A549 (cell line): ENCODE measurements at regions not wholly inside any gene's neighbourhood (a gene's known extent, or its start where the extent isn't known, plus 50 kb on each side); places are given as distances from the start of the nearest gene placed in this dataset.

ENCODE experiments used
- ATAC-seq, 2 experiments: fragments of 200-7000 bp in 1 of 2; fragments of >200 bp in 1 of 2; cut with Nextera tagmentation in 1 of 2; cut with Tn5 transposase in 1 of 2; 3 replicates each; pipeline versions ENCODE4 v1.8.0 to v1.9.1; 2018 to 2020; ENCODE audit warnings: mild to moderate bottlenecking in 1 of 2, moderate library complexity in 1 of 2
- CTCF ChIA-PET: fragments of 300-600 bp; sonication (Branson Sonifier 250); formaldehyde crosslinking; extraction: SDS; loops from one replicate; lab custom pipeline; 2021; ENCODE audit warnings: antibody characterized with exemption, inconsistent platforms; lab: Yijun Ruan, JAX
- POLR2A ChIA-PET: fragments of 350-600 bp; formaldehyde crosslinking; extraction: SDS; loops from one replicate; lab custom pipeline; 2021; ENCODE audit warnings: antibody characterized with exemption, inconsistent platforms; lab: Yijun Ruan, JAX
- DNase-seq, 2 experiments: peaks; one replicate each; pipeline versions ENCODE4 v3.0.0 to v3.0.0-alpha.2; 2011 to 2016; ENCODE audit warnings: low read depth in 1 of 2, low spot score in 1 of 2
- FAIRE-seq: peaks from 2 replicates; lab custom pipeline; 2011; peaks lifted over from hg19 to GRCh38; lab: Jason Lieb, UNC
- H3K27ac ChIP-seq, 2 experiments: fragments of >200 bp; sonication (Bioruptor Twin); formaldehyde crosslinking; 3 replicates each; pipeline ENCODE4 v1.5.1; 2016 to 2017
- H3K4me1 ChIP-seq: fragments of >200 bp; sonication (Bioruptor Twin); formaldehyde crosslinking; 3 replicates; pipeline ENCODE4 v1.6.1; 2016
- H3K4me2 ChIP-seq: fragments of >200 bp; sonication (Bioruptor Twin); formaldehyde crosslinking; 3 replicates; pipeline ENCODE4 v1.6.1; 2016
- H3K4me3 ChIP-seq: fragments of >200 bp; sonication (Bioruptor Twin); formaldehyde crosslinking; 3 replicates; pipeline ENCODE4 v1.5.1; 2016
- H3K9me3 ChIP-seq: fragments of >200 bp; sonication (Bioruptor Twin); formaldehyde crosslinking; 3 replicates; pipeline ENCODE4 v1.6.1; 2016
- BHLHE40 ChIP-seq: IDR thresholded peaks from 2 replicates; pipeline ENCODE4 v1.6.1; 2012; ENCODE audit warnings: low read depth, low read length, inconsistent platforms
- EHMT2 ChIP-seq: fragments of 200-600 bp; sonication (generic); IDR thresholded peaks from 2 replicates; pipeline ENCODE4 v1.6.1; 2016; ENCODE audit warnings: antibody characterized with exemption, low read depth, mild to moderate bottlenecking, moderate library complexity
- GATA3 ChIP-seq: IDR thresholded peaks from 2 replicates; pipeline ENCODE4 v1.6.1; 2012; ENCODE audit warnings: borderline replicate concordance
- HOXB5 ChIP-seq: fragments of 250-450 bp; sonication (Bioruptor Pico); IDR thresholded peaks from 2 replicates; pipeline ENCODE4 v1.5.0; 2020; ENCODE audit warnings: mild to moderate bottlenecking, moderate library complexity
- JUN ChIP-seq, 2 experiments: fragments of >200 bp; sonication (Bioruptor Twin); formaldehyde crosslinking; IDR thresholded peaks; 2 replicates in 1 of 2; 3 replicates in 1 of 2; pipeline ENCODE4 v1.6.1; 2016 to 2017
- JUNB ChIP-seq: fragments of >200 bp; sonication (Bioruptor Twin); formaldehyde crosslinking; IDR thresholded peaks from 2 replicates; pipeline ENCODE4 v1.6.1; 2016
- MYC ChIP-seq: IDR thresholded peaks from 2 replicates; pipeline ENCODE4 v1.6.1; 2012; ENCODE audit warnings: mild to moderate bottlenecking, inconsistent platforms, low read length, improper control_type of control experiment, borderline replicate concordance
- NFE2L2 ChIP-seq: fragments of 150-350 bp; conservative IDR thresholded peaks from 2 replicates; pipeline ENCODE4 v1.6.1; 2014; ENCODE audit warnings: low read length
- PHF8 ChIP-seq: fragments of 200-600 bp; sonication (generic); IDR thresholded peaks from 2 replicates; pipeline ENCODE4 v1.6.1; 2016; ENCODE audit warnings: low read depth, mild to moderate bottlenecking, antibody characterized with exemption, moderate library complexity, borderline replicate concordance
- POLR2A ChIP-seq: IDR thresholded peaks from 2 replicates; pipeline ENCODE4 v1.6.1; 2012; ENCODE audit warnings: mild to moderate bottlenecking, low read length
- RFX5 ChIP-seq: fragments of 450-650 bp; IDR thresholded peaks from 2 replicates; pipeline ENCODE4 v1.7.1; 2014; ENCODE audit warnings: antibody characterized with exemption, mild to moderate bottlenecking, moderate library complexity
- RNF2 ChIP-seq: fragments of 200-600 bp; sonication (generic); IDR thresholded peaks from 2 replicates; pipeline ENCODE4 v1.6.1; 2016; ENCODE audit warnings: low read depth, mild to moderate bottlenecking, antibody characterized with exemption, moderate library complexity, borderline replicate concordance
- SMC3 ChIP-seq: fragments of >200 bp; sonication (Bioruptor Twin); formaldehyde crosslinking; IDR thresholded peaks from 3 replicates; pipeline ENCODE4 v1.6.1; 2018; ENCODE audit warnings: inconsistent platforms
- TFCP2L1 ChIP-seq: fragments of 250-450 bp; sonication (Bioruptor Pico); IDR thresholded peaks from 2 replicates; pipeline ENCODE4 v1.5.0; 2021; ENCODE audit warnings: mild to moderate bottlenecking
- TP53 ChIP-seq: fragments of 250-450 bp; sonication (Bioruptor Pico); IDR thresholded peaks from 2 replicates; pipeline ENCODE4 v1.5.0; 2021; ENCODE audit warnings: mild to moderate bottlenecking, moderate library complexity
- ZC3H11A ChIP-seq: fragments of 450-650 bp; IDR thresholded peaks from 2 replicates; pipeline ENCODE4 v1.6.1; 2014; ENCODE audit warnings: antibody characterized with exemption, mild to moderate bottlenecking
- ZFP36 ChIP-seq: fragments of 450-650 bp; IDR thresholded peaks from 2 replicates; pipeline ENCODE4 v1.6.1; 2014; ENCODE audit warnings: borderline replicate concordance; ENCODE audit not compliant: partially characterized antibody
- ZNF302 ChIP-seq: fragments of 250-450 bp; sonication (Bioruptor Pico); IDR thresholded peaks from 2 replicates; pipeline ENCODE4 v1.9.0; 2021; ENCODE audit warnings: inconsistent platforms, mild to moderate bottlenecking, moderate library complexity
- ZSCAN20 ChIP-seq: fragments of 250-450 bp; sonication (Bioruptor Pico); IDR thresholded peaks from 2 replicates; pipeline ENCODE4 v1.8.0; 2022; ENCODE audit warnings: mild to moderate bottlenecking, moderate library complexity
- WGBS: methylation state at CpG from one replicate; pipeline ENCODE4 v1.1.6; 2017; ENCODE audit errors: missing lambda C conversion rate; 5-methylcytosine and 5-hydroxymethylcytosine counted together
- TF ChIP-seq, protein P1 (sequence below): IDR thresholded peaks from 2 replicates; pipeline ENCODE4 v1.6.1; 2012
- TF ChIP-seq, protein P2 (sequence below): IDR thresholded peaks from 2 replicates; pipeline ENCODE4 v1.6.1; 2012; ENCODE audit warnings: low read depth, borderline replicate concordance
- TF ChIP-seq, protein P3 (sequence below): fragments of 250-450 bp; sonication (Bioruptor Pico); IDR thresholded peaks from 2 replicates; pipeline ENCODE4 v1.5.0; 2021; ENCODE audit warnings: mild to moderate bottlenecking, moderate library complexity, borderline replicate concordance
- TF ChIP-seq, protein P4 (sequence below): fragments of 200-600 bp; sonication (generic); IDR thresholded peaks from 2 replicates; pipeline ENCODE4 v1.6.1; 2016; ENCODE audit warnings: antibody characterized with exemption, mild to moderate bottlenecking, moderate library complexity

DNA sequence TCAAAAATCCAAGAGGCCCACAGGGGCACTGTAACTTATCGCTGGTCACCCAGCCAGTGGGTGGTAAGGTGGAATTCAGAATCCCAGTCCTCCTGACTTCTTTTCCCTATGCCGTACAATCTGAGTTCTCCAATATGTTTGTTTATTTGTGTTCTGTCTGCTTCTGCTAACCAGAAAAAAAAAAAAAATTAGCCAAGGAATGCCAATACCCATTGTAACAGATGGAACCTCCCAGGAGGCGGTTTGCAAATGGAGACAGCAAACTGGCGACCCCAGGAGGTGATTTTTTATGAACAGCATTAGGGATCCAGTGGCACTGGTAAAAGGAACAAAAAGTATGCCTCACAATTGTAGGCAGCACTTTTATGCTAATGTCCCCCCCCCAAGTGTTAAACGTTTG, 189.0 kb upstream of the FGGY start:
- Histone ChIP-seq H3K4me1 (0 out of 3 replicates have a peak, but pooled peaks cover 2% of the 10 kb centered on the region), H3K9me3 (no peaks in the 10 kb centered on the region), H3K27ac (no peak overlapping the region), H3K4me3 (no peak overlapping the region), H3K4me2 (no peak overlapping the region)
- POLR2A ChIA-PET = no interaction called here
- DNase-seq (no peak), FAIRE-seq (no peak), ATAC-seq (no peak)
- TF ChIP-seq, protein P1, sequence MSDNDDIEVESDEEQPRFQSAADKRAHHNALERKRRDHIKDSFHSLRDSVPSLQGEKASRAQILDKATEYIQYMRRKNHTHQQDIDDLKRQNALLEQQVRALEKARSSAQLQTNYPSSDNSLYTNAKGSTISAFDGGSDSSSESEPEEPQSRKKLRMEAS = no peak
- TF ChIP-seq PHF8 (no peak), TFCP2L1 (CRISPR knock-in tag) (no peak), BHLHE40 (no peak), TP53 (CRISPR knock-in tag) (no peak), POLR2A (no peak), GATA3 (no peak), ZC3H11A (no peak), NFE2L2 (no peak), ZFP36 (no peak), RNF2 (no peak), SMC3 (no peak), RFX5 (no peak)
- TF ChIP-seq, protein P2, sequence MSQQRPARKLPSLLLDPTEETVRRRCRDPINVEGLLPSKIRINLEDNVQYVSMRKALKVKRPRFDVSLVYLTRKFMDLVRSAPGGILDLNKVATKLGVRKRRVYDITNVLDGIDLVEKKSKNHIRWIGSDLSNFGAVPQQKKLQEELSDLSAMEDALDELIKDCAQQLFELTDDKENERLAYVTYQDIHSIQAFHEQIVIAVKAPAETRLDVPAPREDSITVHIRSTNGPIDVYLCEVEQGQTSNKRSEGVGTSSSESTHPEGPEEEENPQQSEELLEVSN = no peak
- TF ChIP-seq, protein P3, sequence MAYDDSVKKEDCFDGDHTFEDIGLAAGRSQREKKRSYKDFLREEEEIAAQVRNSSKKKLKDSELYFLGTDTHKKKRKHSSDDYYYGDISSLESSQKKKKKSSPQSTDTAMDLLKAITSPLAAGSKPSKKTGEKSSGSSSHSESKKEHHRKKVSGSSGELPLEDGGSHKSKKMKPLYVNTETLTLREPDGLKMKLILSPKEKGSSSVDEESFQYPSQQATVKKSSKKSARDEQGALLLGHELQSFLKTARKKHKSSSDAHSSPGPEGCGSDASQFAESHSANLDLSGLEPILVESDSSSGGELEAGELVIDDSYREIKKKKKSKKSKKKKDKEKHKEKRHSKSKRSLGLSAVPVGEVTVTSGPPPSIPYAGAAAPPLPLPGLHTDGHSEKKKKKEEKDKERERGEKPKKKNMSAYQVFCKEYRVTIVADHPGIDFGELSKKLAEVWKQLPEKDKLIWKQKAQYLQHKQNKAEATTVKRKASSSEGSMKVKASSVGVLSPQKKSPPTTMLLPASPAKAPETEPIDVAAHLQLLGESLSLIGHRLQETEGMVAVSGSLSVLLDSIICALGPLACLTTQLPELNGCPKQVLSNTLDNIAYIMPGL (CRISPR knock-in tag) = no peak
- CTCF ChIA-PET = interaction anchor here (1.6 kb wide), 1 partner anchor 11 kb away, joined by 3 read pairs; no protein-coding TSS in a partner anchor
- 88% methylated on average over 5 of the region's 5 CpGs for WGBS

DNA sequence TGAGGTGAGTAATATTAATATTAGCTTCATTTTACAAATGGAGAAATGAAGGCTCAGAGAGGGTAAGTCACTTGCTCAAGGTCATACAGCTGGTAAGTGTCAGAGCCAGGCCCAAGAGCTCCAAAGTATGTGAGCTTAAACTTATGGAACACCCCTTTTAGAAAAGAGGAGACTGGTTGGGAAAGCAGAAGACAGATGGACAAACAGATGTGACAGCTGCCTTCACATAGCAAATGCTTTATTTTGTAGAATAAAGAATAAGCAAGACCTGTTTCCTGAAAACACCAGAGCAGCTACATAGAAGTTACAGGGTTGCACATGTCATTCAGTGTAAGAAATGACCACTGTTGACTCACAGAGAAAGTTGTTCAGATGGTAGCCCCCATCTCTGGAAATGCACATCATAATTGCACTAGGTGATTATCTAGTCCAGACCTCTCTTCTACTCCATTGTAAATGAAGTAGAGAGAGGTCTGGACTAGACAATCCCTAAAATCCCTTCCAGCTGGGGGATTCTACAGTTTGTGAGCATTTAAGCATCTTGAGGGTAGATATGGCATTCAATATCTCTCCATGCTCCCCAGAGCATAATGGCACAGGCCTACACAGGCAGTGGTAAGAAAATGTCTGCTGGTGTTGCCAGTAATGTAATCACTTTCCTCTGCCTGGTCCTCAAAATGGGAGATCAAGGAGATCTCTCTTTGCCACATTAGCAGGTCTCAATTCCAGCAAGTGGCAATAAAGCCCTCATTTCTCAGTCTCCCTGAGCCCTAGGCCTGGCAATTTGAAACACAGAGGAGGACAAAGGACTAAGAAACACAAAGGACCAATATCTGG, 188.2 kb upstream of the FGGY start:
- Histone ChIP-seq H3K4me2 (no peak overlapping the region), H3K4me1 (0 out of 3 replicates have a peak, but pooled peaks cover 6% of the 10 kb centered on the region), H3K4me3 (no peak overlapping the region), H3K27ac (no peak overlapping the region), H3K9me3 (no peaks in the 10 kb centered on the region)
- DNase-seq (no peak), FAIRE-seq (no peak), ATAC-seq (no peak)
- TF ChIP-seq ZNF302 (CRISPR knock-in tag) (no peak), ZSCAN20 (CRISPR knock-in tag) (no peak), JUNB (no peak), HOXB5 (CRISPR knock-in tag) (no peak), MYC (no peak), EHMT2 (no peak), JUN (IDR thresholded peaks at IDR 0.05) (no peak)
- TF ChIP-seq, protein P2 = no peak
- TF ChIP-seq, protein P4, sequence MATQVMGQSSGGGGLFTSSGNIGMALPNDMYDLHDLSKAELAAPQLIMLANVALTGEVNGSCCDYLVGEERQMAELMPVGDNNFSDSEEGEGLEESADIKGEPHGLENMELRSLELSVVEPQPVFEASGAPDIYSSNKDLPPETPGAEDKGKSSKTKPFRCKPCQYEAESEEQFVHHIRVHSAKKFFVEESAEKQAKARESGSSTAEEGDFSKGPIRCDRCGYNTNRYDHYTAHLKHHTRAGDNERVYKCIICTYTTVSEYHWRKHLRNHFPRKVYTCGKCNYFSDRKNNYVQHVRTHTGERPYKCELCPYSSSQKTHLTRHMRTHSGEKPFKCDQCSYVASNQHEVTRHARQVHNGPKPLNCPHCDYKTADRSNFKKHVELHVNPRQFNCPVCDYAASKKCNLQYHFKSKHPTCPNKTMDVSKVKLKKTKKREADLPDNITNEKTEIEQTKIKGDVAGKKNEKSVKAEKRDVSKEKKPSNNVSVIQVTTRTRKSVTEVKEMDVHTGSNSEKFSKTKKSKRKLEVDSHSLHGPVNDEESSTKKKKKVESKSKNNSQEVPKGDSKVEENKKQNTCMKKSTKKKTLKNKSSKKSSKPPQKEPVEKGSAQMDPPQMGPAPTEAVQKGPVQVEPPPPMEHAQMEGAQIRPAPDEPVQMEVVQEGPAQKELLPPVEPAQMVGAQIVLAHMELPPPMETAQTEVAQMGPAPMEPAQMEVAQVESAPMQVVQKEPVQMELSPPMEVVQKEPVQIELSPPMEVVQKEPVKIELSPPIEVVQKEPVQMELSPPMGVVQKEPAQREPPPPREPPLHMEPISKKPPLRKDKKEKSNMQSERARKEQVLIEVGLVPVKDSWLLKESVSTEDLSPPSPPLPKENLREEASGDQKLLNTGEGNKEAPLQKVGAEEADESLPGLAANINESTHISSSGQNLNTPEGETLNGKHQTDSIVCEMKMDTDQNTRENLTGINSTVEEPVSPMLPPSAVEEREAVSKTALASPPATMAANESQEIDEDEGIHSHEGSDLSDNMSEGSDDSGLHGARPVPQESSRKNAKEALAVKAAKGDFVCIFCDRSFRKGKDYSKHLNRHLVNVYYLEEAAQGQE = no peak
- ChIA-PET CTCF (no interaction called here), POLR2A (no interaction called here)
